ENCODE measurements at regions not wholly inside any gene's neighbourhood (a gene's known extent, or its start where the extent isn't known, plus 50 kb on each side); places are given as distances from the start of the nearest gene placed in this dataset.
"Not testable (repeated sequence)": the region's sequence is repeated elsewhere in the genome, so short reads cannot be mapped to it uniquely, and the experiment has no call there.

- DNase-seq (ENCODE audit: low read depth in 2 of 2) = no peak
- TF ChIP-seq, protein P1, sequence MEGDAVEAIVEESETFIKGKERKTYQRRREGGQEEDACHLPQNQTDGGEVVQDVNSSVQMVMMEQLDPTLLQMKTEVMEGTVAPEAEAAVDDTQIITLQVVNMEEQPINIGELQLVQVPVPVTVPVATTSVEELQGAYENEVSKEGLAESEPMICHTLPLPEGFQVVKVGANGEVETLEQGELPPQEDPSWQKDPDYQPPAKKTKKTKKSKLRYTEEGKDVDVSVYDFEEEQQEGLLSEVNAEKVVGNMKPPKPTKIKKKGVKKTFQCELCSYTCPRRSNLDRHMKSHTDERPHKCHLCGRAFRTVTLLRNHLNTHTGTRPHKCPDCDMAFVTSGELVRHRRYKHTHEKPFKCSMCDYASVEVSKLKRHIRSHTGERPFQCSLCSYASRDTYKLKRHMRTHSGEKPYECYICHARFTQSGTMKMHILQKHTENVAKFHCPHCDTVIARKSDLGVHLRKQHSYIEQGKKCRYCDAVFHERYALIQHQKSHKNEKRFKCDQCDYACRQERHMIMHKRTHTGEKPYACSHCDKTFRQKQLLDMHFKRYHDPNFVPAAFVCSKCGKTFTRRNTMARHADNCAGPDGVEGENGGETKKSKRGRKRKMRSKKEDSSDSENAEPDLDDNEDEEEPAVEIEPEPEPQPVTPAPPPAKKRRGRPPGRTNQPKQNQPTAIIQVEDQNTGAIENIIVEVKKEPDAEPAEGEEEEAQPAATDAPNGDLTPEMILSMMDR (IDR thresholded peaks at IDR 0.05; ENCODE audit: low read depth, low read length) = no peak
- H3K4me3 ChIP-seq (replicated peaks in 1 of 2; ENCODE audit: low read depth in 2 of 2, low read length in 2 of 2) = no peak overlapping the region
Observed at GRCh38 chr12:85623763-85624162, 212.4 kb downstream of the RASSF9 start.

DNA sequence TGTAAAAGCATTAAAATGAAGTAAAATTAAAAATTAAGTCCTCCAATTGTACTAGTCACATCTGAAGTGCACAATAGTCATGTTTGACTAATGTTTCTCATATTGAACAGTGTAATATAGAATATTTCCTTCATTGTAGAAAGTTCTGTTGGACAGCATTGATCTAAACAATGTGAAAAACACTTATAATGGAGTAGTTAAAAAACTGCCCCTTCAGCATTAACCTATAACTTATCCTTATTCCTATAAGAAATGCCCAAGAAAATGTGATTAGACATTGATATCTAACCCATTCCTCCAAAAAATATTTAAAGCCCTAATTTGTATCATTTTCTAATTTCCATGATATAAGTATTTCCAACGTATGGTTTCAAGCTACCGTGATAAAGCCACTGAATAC, 210.7 kb downstream of the RASSF9 start:
- TF ChIP-seq, protein P1 (IDR thresholded peaks at IDR 0.05; ENCODE audit: low read depth, low read length) = no peak

GRCh38 chr12:85626001-85626783, 210.0 kb downstream of the RASSF9 start:
- TF ChIP-seq, protein P1 (IDR thresholded peaks at IDR 0.05; ENCODE audit: low read depth, low read length) = no peak
- no peak overlapping the region for H3K4me3 ChIP-seq (replicated peaks in 1 of 2; ENCODE audit: low read depth in 2 of 2, low read length in 2 of 2)
- DNase-seq (ENCODE audit: low read depth in 2 of 2) = peak; percentile 85 to 88

More for the DNA sequence above, 210.7 kb downstream of the RASSF9 start:
- DNase-seq (ENCODE audit: low read depth in 2 of 2) = no peak
- H3K4me3 ChIP-seq (replicated peaks in 1 of 2; ENCODE audit: low read depth in 2 of 2, low read length in 2 of 2) = no peak overlapping the region

DNA sequence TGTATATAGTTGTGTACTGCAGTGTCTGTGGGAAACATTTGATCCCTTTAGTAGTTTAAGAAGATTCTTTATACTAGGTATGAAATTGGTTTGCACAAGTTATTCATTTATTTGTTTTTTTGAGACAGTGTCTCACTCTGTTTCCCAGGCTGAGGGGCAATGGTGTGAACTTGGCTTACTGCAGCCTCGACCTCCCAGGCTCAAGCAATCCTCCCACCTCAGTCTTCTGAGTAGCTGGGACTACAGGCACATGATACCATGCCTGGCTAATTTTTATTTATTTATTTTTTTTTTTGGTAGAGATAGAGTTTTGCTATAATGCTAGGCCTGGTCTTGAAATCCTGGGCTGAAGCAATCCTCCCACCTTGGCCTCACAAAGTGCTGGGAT, 209.4 kb downstream of the RASSF9 start:
- H3K4me3 ChIP-seq (replicated peaks in 1 of 2; ENCODE audit: low read depth in 2 of 2, low read length in 2 of 2) = no peak overlapping the region
- DNase-seq (ENCODE audit: low read depth in 2 of 2) = peak in 1 of 2 donors; percentile 1
- TF ChIP-seq, protein P1 (IDR thresholded peaks at IDR 0.05; ENCODE audit: low read depth, low read length) = no peak

DNA sequence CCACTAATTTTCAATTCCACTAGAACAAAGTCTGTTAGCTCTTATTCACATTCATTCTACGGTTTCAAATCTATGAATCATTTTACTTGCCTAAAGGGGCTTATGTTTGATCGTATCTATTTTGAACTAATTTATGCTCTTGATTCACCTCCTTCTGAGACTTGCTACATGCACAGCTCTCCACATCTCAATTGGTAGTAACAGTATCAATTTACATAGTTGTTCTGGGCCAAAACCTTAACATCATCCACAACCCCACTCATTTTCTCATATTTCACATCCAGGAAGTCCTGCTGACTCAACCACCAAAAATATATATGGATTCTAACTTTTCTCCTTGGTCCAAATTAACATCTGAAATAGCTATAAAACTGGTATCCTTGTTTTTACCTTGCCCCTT, 208.6 kb downstream of the RASSF9 start:
- TF ChIP-seq, protein P1 (IDR thresholded peaks at IDR 0.05; ENCODE audit: low read depth, low read length) = no peak
- peak; percentile 64 to 83 for DNase-seq (ENCODE audit: low read depth in 2 of 2)
- H3K4me3 ChIP-seq (replicated peaks in 1 of 2; ENCODE audit: low read depth in 2 of 2, low read length in 2 of 2) = no peak overlapping the region

- DNase-seq (ENCODE audit: low read depth in 2 of 2); H3K4me3 ChIP-seq (replicated peaks in 1 of 2; ENCODE audit: low read depth in 2 of 2, low read length in 2 of 2): not testable (repeated sequence)
Observed at GRCh38 chr12:85628562-85628961, 207.6 kb downstream of the RASSF9 start.

- H3K4me3 ChIP-seq (replicated peaks in 1 of 2; ENCODE audit: low read depth in 2 of 2, low read length in 2 of 2) = no peak overlapping the region
- DNase-seq (ENCODE audit: low read depth in 2 of 2) = no peak
- TF ChIP-seq, protein P1 (IDR thresholded peaks at IDR 0.05; ENCODE audit: low read depth, low read length) = no peak
Observed at GRCh38 chr12:85630851-85631250, 205.4 kb downstream of the RASSF9 start.
